ENCODE measurements at regions not wholly inside any gene's neighbourhood (a gene's known extent, or its start where the extent isn't known, plus 50 kb on each side); places are given as distances from the start of the nearest gene placed in this dataset.

DNA sequence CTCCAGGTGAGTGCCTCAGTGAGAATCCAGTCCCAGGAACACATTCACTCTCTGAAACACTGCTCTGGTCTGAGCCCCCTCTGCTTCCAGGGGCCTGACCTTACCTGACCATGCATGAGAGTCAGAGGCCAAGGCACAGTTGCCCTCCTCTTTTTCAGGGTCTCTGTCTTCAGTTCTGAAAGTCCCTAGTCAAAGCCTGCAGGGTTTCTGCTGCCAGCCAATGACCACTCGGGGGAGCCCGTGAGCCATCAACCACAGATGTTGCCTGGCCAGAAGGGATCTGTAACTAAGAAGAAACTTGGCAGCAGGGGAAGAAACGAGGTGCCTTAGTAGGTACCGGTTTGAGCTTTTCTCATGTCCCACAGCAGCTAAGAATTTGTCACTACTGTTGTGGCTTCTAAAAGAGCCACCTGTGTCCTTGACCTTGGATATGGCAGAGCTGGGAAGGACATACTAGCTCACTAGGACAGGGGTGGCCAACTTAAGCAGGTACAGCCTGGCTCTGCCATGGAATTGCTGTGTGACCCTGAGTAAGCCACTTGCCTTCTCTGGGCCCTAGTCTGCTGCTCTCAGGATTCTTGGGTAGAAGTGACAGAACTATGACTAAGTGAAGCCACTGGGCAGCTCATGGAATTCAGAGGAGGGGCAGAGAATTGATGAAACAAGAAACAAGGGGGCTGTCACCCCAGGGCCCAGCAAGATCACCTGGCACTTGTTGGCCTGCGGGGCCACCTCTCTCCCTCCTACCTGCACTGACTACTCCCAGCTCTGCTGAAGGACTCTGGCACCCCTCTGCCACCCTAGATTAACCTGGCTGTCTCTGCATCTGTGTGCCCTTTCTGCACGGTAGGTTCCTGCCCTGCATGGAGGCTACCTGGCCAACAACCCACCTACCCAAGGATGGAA, 83.8 kb upstream of the GPR26 start:
- TF ChIP-seq RAD51 (IDR thresholded peaks at IDR 0.05; ENCODE audit: borderline replicate concordance) (no peak), TARDBP (CRISPR knock-in tag; IDR thresholded peaks at IDR 0.05) (no peak), POLR2A (IDR thresholded peaks at IDR 0.05; ENCODE audit: insufficient read depth in 1 of 2, low read depth in 2 of 2, low read length in 2 of 2) (no peak), ZNF12 (CRISPR knock-in tag; IDR thresholded peaks at IDR 0.05) (no peak)
- TF ChIP-seq, protein P1, sequence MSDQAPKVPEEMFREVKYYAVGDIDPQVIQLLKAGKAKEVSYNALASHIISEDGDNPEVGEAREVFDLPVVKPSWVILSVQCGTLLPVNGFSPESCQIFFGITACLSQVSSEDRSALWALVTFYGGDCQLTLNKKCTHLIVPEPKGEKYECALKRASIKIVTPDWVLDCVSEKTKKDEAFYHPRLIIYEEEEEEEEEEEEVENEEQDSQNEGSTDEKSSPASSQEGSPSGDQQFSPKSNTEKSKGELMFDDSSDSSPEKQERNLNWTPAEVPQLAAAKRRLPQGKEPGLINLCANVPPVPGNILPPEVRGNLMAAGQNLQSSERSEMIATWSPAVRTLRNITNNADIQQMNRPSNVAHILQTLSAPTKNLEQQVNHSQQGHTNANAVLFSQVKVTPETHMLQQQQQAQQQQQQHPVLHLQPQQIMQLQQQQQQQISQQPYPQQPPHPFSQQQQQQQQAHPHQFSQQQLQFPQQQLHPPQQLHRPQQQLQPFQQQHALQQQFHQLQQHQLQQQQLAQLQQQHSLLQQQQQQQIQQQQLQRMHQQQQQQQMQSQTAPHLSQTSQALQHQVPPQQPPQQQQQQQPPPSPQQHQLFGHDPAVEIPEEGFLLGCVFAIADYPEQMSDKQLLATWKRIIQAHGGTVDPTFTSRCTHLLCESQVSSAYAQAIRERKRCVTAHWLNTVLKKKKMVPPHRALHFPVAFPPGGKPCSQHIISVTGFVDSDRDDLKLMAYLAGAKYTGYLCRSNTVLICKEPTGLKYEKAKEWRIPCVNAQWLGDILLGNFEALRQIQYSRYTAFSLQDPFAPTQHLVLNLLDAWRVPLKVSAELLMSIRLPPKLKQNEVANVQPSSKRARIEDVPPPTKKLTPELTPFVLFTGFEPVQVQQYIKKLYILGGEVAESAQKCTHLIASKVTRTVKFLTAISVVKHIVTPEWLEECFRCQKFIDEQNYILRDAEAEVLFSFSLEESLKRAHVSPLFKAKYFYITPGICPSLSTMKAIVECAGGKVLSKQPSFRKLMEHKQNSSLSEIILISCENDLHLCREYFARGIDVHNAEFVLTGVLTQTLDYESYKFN (CRISPR knock-in tag; conservative IDR thresholded peaks at IDR 0.05), result no peak
- TF ChIP-seq, protein P2, sequence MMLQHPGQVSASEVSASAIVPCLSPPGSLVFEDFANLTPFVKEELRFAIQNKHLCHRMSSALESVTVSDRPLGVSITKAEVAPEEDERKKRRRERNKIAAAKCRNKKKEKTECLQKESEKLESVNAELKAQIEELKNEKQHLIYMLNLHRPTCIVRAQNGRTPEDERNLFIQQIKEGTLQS (CRISPR knock-in tag; IDR thresholded peaks at IDR 0.05), result no peak

Measured in HepG2 (cell line).